B cell (primary cell): ENCODE measurements at regions not wholly inside any gene's neighbourhood (a gene's known extent, or its start where the extent isn't known, plus 50 kb on each side); places are given as distances from the start of the nearest gene placed in this dataset.

Experiments
- CTCF ChIP-seq: fragments of 200-600 bp; IDR thresholded peaks from one replicate; pipeline ENCODE4 v1.8.0; 2022; ENCODE audit warnings: antibody characterized with exemption, mild to moderate bottlenecking
- EZH2 ChIP-seq: IDR thresholded peaks from 2 replicates; pipeline ENCODE4 v1.6.1; 2012; ENCODE audit warnings: borderline replicate concordance, low read depth, mild to moderate bottlenecking, moderate library complexity, low read length; ENCODE audit not compliant: insufficient read depth, poor library complexity, severe bottlenecking

GRCh38 chr14:98133806-98134205, 1138.2 kb downstream of the BCL11B start:
- TF ChIP-seq CTCF (no peak), EZH2 (no peak)
